OCI-LY1 (cell line): ENCODE measurements at regions not wholly inside any gene's neighbourhood (a gene's known extent, or its start where the extent isn't known, plus 50 kb on each side); places are given as distances from the start of the nearest gene placed in this dataset.

ENCODE experiments used
- H2AFZ ChIP-seq: fragments of 200-600 bp; sonication (generic), shearing (Covaris generic); 2 replicates; pipeline ENCODE4 v1.6.0; 2014; ENCODE audit warnings: antibody characterized with exemption, mild to moderate bottlenecking, low read length
- H3F3A ChIP-seq: fragments of 200-600 bp; sonication (generic), shearing (Covaris generic); 2 replicates; pipeline ENCODE4 v1.6.0; 2014; ENCODE audit warnings: mild to moderate bottlenecking, antibody characterized with exemption, low read length, moderate library complexity; ENCODE audit not compliant: insufficient read depth
- H3K27ac ChIP-seq: fragments of 200-600 bp; sonication (generic); 2 replicates; pipeline ENCODE4 v1.5.1; 2014; ENCODE audit warnings: low read length, mixed run types, mild to moderate bottlenecking, low read depth; ENCODE audit not compliant: poor library complexity, severe bottlenecking
- H3K27me3 ChIP-seq: fragments of 200-600 bp; sonication (generic); 2 replicates; pipeline ENCODE4 v1.6.0; 2014; ENCODE audit warnings: antibody characterized with exemption, mild to moderate bottlenecking, low read length, moderate library complexity; ENCODE audit not compliant: insufficient read depth
- H3K36me3 ChIP-seq: fragments of 200-600 bp; sonication (generic); 2 replicates; pipeline ENCODE4 v1.6.1; 2014; ENCODE audit warnings: mild to moderate bottlenecking, antibody characterized with exemption, low read length, moderate library complexity, mixed read lengths; ENCODE audit not compliant: insufficient read depth
- H3K4me1 ChIP-seq: fragments of 200-600 bp; sonication (generic); 2 replicates; pipeline ENCODE4 v1.5.1; 2014; ENCODE audit warnings: mild to moderate bottlenecking, low read length, moderate library complexity; ENCODE audit not compliant: insufficient read depth, severe bottlenecking
- H3K4me2 ChIP-seq: fragments of 200-600 bp; sonication (generic), shearing (Covaris generic); 2 replicates; pipeline ENCODE4 v1.6.1; 2014; ENCODE audit warnings: low read length
- H3K4me3 ChIP-seq: fragments of 200-600 bp; sonication (generic); 2 replicates; pipeline ENCODE4 v1.5.1; 2014; ENCODE audit warnings: low read length, low read depth, mild to moderate bottlenecking, mixed read lengths; ENCODE audit not compliant: poor library complexity, severe bottlenecking
- H3K79me2 ChIP-seq: fragments of 200-600 bp; shearing (Covaris generic); 2 replicates; pipeline ENCODE4 v1.6.1; 2016; ENCODE audit warnings: mixed run types, low read length, mixed read lengths; ENCODE audit not compliant: insufficient read depth
- H3K9ac ChIP-seq: fragments of 200-600 bp; sonication (generic), shearing (Covaris generic); 2 replicates; pipeline ENCODE4 v1.6.1; 2014; ENCODE audit warnings: mild to moderate bottlenecking, low read length, mixed read lengths
- H3K9me2 ChIP-seq: fragments of 200-600 bp; sonication (generic), shearing (Covaris generic); 2 replicates; pipeline ENCODE4 v1.6.1; 2014; ENCODE audit warnings: low read depth, mild to moderate bottlenecking, low read length, mixed read lengths
- H3K9me3 ChIP-seq: fragments of 200-600 bp; shearing (Covaris generic); 2 replicates; pipeline ENCODE4 v1.6.1; 2014; ENCODE audit warnings: low read length, mixed read lengths
- H4K20me1 ChIP-seq: fragments of 200-600 bp; sonication (generic), shearing (Covaris generic); 2 replicates; pipeline ENCODE4 v1.6.0; 2016; ENCODE audit warnings: mild to moderate bottlenecking, low read length; ENCODE audit not compliant: insufficient read depth
- EZH2 ChIP-seq: fragments of 200-600 bp; sonication (generic), shearing (Covaris generic); IDR thresholded peaks from 2 replicates; pipeline ENCODE4 v1.8.0; 2017; ENCODE audit warnings: borderline replicate concordance, mixed run types, mild to moderate bottlenecking, antibody characterized with exemption, low read length, moderate library complexity, mixed read lengths
- TF ChIP-seq, protein P1 (sequence below): fragments of 200-600 bp; sonication (generic), shearing (Covaris generic); IDR thresholded peaks from 2 replicates; pipeline ENCODE4 v1.5.1; 2017; ENCODE audit warnings: mild to moderate bottlenecking, antibody characterized with exemption, low read length, moderate library complexity, mixed read lengths

DNA sequence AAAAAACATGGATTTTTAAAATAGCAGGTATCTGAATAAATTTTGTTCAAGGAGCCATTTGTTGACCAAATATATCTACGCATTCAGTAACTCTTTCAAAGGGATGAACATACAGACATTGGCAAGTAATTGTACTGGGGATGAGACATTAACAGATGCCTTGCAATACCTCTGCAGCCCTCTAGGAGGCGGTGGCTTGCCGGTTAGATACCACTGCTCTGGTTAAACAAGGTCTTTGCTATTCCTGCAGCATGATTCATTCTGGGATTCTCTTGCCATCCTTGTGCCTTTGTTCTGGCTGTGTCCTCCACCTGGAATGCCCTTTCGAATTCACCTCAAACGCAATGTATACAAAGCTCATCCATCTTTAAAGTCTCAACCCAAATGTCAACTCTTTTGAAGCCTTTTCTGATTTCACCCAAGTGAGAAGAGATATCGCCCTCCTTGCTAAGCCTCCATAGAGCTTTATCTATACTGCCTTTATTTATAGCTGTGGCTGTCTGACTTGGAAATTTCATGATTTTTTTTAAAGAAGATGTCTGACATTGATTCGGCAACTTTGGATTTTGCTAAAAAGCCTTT, 131.0 kb upstream of the SRRM4 start:
- Histone ChIP-seq H3K4me3 (no peak overlapping the region), H3K79me2 (no peaks in the 10 kb centered on the region)
- TF ChIP-seq EZH2: no peak
- TF ChIP-seq, protein P1, sequence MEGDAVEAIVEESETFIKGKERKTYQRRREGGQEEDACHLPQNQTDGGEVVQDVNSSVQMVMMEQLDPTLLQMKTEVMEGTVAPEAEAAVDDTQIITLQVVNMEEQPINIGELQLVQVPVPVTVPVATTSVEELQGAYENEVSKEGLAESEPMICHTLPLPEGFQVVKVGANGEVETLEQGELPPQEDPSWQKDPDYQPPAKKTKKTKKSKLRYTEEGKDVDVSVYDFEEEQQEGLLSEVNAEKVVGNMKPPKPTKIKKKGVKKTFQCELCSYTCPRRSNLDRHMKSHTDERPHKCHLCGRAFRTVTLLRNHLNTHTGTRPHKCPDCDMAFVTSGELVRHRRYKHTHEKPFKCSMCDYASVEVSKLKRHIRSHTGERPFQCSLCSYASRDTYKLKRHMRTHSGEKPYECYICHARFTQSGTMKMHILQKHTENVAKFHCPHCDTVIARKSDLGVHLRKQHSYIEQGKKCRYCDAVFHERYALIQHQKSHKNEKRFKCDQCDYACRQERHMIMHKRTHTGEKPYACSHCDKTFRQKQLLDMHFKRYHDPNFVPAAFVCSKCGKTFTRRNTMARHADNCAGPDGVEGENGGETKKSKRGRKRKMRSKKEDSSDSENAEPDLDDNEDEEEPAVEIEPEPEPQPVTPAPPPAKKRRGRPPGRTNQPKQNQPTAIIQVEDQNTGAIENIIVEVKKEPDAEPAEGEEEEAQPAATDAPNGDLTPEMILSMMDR: peak; percentile 79

DNA sequence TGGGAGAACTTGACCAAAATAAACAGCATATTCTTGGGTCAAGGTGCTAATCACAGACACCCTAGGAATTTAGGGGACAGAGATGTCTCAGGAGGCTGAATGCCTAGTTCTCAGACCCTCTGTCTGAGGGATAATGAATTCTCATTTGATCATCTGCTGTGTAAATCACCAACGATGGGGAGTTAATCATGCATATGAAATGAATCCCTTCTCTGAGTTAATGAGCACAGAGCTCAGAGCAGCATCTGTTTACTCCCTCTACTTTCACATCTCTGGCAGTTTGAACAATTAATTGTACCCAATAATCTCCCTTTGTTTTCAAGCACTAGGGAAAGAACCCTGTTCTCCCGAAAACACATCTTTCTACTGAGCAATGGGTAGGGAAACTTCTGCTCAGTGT, 129.4 kb upstream of the SRRM4 start:
- H3K4me3 ChIP-seq: no peak overlapping the region
- H3K27ac ChIP-seq: no peak overlapping the region
- no peaks in the 10 kb centered on the region for H3K79me2 ChIP-seq
- H3K4me2 ChIP-seq: no peak overlapping the region
- H3K27me3 ChIP-seq: no peaks in the 10 kb centered on the region
- H3K9me2 ChIP-seq: no peaks in the 10 kb centered on the region
- H2AFZ ChIP-seq: no peak overlapping the region
- no peaks in the 10 kb centered on the region for H3K9me3 ChIP-seq
- no peaks in the 10 kb centered on the region for H3F3A ChIP-seq
- H3K9ac ChIP-seq: no peak overlapping the region
- no peaks in the 10 kb centered on the region for H4K20me1 ChIP-seq
- no peaks in the 10 kb centered on the region for H3K4me1 ChIP-seq
- no peak for TF ChIP-seq EZH2
- TF ChIP-seq, protein P1: no peak
- H3K36me3 ChIP-seq: no peaks in the 10 kb centered on the region

More for the DNA sequence above, 131.0 kb upstream of the SRRM4 start:
- H3K9me3 ChIP-seq: no peaks in the 10 kb centered on the region
- no peaks in the 10 kb centered on the region for H4K20me1 ChIP-seq
- H3K36me3 ChIP-seq: no peaks in the 10 kb centered on the region
- H3K27ac ChIP-seq: no peak overlapping the region
- no peak overlapping the region for H3K9ac ChIP-seq
- H3K4me1 ChIP-seq: no peaks in the 10 kb centered on the region
- no peak overlapping the region for H3K4me2 ChIP-seq
- no peak overlapping the region for H2AFZ ChIP-seq
- H3K9me2 ChIP-seq: no peaks in the 10 kb centered on the region
- H3K27me3 ChIP-seq: no peaks in the 10 kb centered on the region
- H3F3A ChIP-seq: no peaks in the 10 kb centered on the region

DNA sequence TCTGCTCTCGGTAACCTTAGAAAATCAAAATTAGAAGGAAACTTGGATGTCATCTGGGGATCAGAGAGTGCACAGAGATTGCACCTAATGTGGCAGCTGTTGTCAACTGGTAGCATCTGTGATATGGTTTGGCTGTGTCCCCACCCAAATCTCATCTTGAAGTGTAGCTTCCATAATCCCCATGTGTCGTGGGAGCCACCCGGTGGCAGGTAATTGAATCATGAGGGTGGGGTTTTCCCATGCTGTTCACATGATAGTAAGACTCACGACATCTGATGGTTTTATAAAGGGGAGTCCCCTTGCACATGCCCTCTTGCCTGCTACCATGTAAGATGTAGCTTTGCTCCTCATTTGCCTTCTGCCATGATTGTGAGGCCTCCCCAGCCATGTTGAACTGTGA, 127.7 kb upstream of the SRRM4 start:
- H3K79me2 ChIP-seq: no peaks in the 10 kb centered on the region
- TF ChIP-seq, protein P1: no peak
- TF ChIP-seq EZH2: no peak
- H3K4me3 ChIP-seq: no peak overlapping the region
- H3K9me3 ChIP-seq: no peaks in the 10 kb centered on the region
- H3F3A ChIP-seq: no peaks in the 10 kb centered on the region
- H2AFZ ChIP-seq: no peak overlapping the region
- H3K9me2 ChIP-seq: no peaks in the 10 kb centered on the region
- no peak overlapping the region for H3K27ac ChIP-seq
- H3K4me1 ChIP-seq: no peaks in the 10 kb centered on the region
- no peaks in the 10 kb centered on the region for H4K20me1 ChIP-seq
- H3K36me3 ChIP-seq: no peaks in the 10 kb centered on the region
- no peak overlapping the region for H3K4me2 ChIP-seq
- H3K9ac ChIP-seq: no peak overlapping the region
- H3K27me3 ChIP-seq: no peaks in the 10 kb centered on the region
